BJ (cell line): ENCODE measurements at regions not wholly inside any gene's neighbourhood (a gene's known extent, or its start where the extent isn't known, plus 50 kb on each side); places are given as distances from the start of the nearest gene placed in this dataset.

Experiments used
- CTCF ChIA-PET: fragments of 350-600 bp; formaldehyde crosslinking; extraction: SDS; loops from one replicate; lab custom pipeline; 2021; ENCODE audit warnings: antibody characterized with exemption, inconsistent platforms; lab: Yijun Ruan, JAX
- POLR2A ChIA-PET: fragments of 300-600 bp; sonication (Branson Sonifier 250); formaldehyde crosslinking; extraction: SDS; loops from one replicate; lab custom pipeline; 2021; ENCODE audit warnings: antibody characterized with exemption; lab: Charles Lee
- DNase-seq: peaks from one replicate; pipeline ENCODE4 v3.0.0-alpha.2; 2011; ENCODE audit warnings: low read depth
- H3K27me3 ChIP-seq: 2 replicates; pipeline ENCODE4 v1.6.0; 2011; ENCODE audit warnings: low read length; ENCODE audit not compliant: control insufficient read depth, insufficient read depth
- H3K36me3 ChIP-seq: 2 replicates; pipeline ENCODE4 v1.5.1; 2011; ENCODE audit warnings: low read length; ENCODE audit not compliant: control insufficient read depth, insufficient read depth
- H3K4me3 ChIP-seq: 2 replicates; pipeline ENCODE4 v1.5.1; 2011; ENCODE audit warnings: low read depth, mild to moderate bottlenecking, control low read depth, low read length
- TF ChIP-seq, protein P1 (sequence below): IDR thresholded peaks from 2 replicates; pipeline ENCODE4 v1.5.1; 2011; ENCODE audit warnings: low read depth, mild to moderate bottlenecking, control low read depth, inconsistent platforms, low read length, moderate library complexity; ENCODE audit not compliant: insufficient read depth

DNA sequence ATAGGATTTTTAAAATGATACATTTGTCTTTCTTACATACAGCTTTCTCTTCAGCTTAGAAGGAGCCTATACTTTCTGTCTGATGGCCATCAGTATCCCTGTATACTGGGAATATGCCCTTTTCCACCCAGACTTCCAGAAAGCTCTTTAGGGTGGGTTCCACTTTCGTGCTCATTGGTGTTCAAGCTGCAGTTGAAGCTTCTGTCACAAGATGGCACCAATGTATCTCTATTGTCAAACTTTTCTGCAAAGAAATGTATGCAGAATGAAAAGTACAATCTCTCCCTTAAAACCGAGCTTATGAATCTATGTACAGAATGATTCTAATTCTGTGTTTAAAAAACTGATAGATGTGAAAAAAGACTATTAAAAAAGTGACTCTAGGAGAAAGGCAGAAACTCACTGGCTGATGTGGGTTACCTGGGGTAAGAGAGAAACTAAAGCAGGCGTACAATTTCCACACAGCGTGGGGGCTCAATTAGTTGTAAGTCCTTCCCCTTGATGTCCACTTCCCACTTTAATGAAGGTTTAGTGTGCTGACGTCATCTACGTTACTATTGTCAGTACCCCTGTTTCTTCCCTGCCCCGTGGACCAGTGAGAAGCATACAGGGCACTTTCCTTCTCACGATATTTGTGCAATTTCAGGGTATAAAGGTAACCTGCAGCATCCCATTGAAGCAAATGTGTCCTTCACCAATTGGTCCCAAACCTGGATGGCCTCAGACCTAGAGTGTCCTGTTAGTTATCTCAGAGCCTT is 57.3 kb upstream of the TCEAL2 start:
- Histone ChIP-seq H3K4me3 (no peak overlapping the region), H3K27me3 (no peaks in the 10 kb centered on the region), H3K36me3 (no peaks in the 10 kb centered on the region)
- TF ChIP-seq, protein P1, sequence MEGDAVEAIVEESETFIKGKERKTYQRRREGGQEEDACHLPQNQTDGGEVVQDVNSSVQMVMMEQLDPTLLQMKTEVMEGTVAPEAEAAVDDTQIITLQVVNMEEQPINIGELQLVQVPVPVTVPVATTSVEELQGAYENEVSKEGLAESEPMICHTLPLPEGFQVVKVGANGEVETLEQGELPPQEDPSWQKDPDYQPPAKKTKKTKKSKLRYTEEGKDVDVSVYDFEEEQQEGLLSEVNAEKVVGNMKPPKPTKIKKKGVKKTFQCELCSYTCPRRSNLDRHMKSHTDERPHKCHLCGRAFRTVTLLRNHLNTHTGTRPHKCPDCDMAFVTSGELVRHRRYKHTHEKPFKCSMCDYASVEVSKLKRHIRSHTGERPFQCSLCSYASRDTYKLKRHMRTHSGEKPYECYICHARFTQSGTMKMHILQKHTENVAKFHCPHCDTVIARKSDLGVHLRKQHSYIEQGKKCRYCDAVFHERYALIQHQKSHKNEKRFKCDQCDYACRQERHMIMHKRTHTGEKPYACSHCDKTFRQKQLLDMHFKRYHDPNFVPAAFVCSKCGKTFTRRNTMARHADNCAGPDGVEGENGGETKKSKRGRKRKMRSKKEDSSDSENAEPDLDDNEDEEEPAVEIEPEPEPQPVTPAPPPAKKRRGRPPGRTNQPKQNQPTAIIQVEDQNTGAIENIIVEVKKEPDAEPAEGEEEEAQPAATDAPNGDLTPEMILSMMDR: peak; percentile 41
- no peak for DNase-seq
- ChIA-PET CTCF (interaction anchor here (1.0 to 1.2 kb wide), 4 partner anchors 14 to 1107 kb away, joined by 3 to 5 read pairs (median 4); no protein-coding TSS in a partner anchor), POLR2A (no interaction called here)

DNA sequence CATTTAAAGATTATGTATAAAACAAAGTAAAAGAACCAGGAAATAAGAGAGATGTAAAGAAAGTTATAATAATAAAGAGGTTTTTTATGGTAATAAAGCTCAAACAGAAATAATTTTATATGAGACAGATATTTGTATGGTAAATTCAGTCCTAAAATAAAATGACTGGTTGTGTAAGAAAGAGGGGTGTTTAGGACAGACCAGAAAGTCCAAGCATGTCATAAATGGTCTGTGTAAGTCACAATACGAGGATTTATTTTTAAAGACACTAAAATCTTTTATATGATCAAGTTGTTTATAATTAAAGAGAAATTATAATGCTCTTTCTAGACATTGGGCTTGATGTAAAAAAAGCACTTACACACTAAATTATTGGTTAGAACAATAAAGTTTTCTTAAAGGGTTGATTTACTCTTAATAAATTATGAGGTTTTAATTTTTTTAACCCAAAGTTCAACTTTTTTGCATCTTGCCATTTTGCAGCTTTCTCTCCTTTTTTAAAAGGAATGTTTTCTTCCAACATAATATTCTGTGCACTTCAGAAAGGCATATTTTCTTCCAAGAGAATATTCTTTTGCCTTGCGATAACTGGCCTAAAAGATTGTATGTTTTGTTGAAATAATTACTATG is 61.9 kb upstream of the TCEAL2 start:
- Histone ChIP-seq H3K36me3 (no peaks in the 10 kb centered on the region), H3K27me3 (no peaks in the 10 kb centered on the region), H3K4me3 (no peak overlapping the region)
- TF ChIP-seq, protein P1: no peak
- DNase-seq: no peak
- ChIA-PET CTCF (no interaction called here), POLR2A (no interaction called here)

DNA sequence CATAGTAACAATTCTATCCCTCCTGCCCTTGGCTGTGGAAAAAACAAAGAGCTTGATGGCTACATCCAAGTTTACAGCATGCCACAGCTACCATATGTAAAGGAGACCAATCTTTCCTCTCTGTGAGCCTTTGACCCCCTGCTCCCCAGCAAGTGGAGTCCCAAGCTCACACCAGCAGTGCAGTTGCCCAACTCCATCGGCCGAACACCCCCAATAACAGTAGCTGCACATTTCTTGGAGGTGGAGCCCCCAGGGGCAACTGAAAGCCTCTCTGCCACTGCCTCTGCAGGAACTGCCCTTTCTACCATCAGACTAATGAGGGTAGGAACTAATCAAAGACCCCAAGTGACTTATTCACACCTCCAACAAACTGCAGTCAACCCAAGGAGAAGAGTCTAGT is 81.0 kb upstream of the TCEAL2 start:
- DNase-seq: no peak
- no peak overlapping the region for H3K4me3 ChIP-seq

GRCh38 chrX:102043380-102043779 is 82.1 kb upstream of the TCEAL2 start:
- POLR2A ChIA-PET: no interaction called here
- Histone ChIP-seq H3K36me3 (no peaks in the 10 kb centered on the region), H3K27me3 (no peaks in the 10 kb centered on the region), H3K4me3 (no peak overlapping the region)
- TF ChIP-seq, protein P1: no peak
- CTCF ChIA-PET: no interaction called here
- no peak for DNase-seq

More for the DNA sequence above, 81.0 kb upstream of the TCEAL2 start:
- POLR2A ChIA-PET: no interaction called here
- CTCF ChIA-PET: no interaction called here
- TF ChIP-seq, protein P1: no peak
- Histone ChIP-seq H3K27me3 (no peaks in the 10 kb centered on the region), H3K36me3 (no peaks in the 10 kb centered on the region)
